T-helper 17 cell (primary cell): ENCODE measurements at regions not wholly inside any gene's neighbourhood (a gene's known extent, or its start where the extent isn't known, plus 50 kb on each side); places are given as distances from the start of the nearest gene placed in this dataset.

Experiments
- ATAC-seq: fragments of 150-1000 bp; cut with Tn5 transposase; 2 replicates; pipeline ENCODE4 v1.10.0; 2021; ENCODE audit warnings: mild to moderate bottlenecking, moderate library complexity
- DNase-seq, 3 donors: peaks; one replicate each; pipeline versions ENCODE4 v3.0.0 to v3.0.0-alpha.2; 2020 to 2021
- H3K9me3 ChIP-seq: one replicate; pipeline ENCODE4 v1.7.0; 2013; ENCODE audit warnings: low read length, mild to moderate bottlenecking; ENCODE audit not compliant: control insufficient read depth, poor library complexity, severe bottlenecking
- H3K27ac Mint-ChIP-seq: one replicate; pipeline ENCODE4 v1.8.0; 2022; ENCODE audit warnings: mild to moderate bottlenecking, moderate library complexity, mixed read lengths
- H3K27me3 Mint-ChIP-seq: one replicate; pipeline ENCODE4 v1.8.0; 2022; ENCODE audit warnings: mixed read lengths
- H3K36me3 Mint-ChIP-seq: one replicate; pipeline ENCODE4 v1.8.0; 2022; ENCODE audit warnings: low read depth, mixed read lengths
- H3K4me1 Mint-ChIP-seq: one replicate; pipeline ENCODE4 v1.8.0; 2022; ENCODE audit warnings: mild to moderate bottlenecking, mixed read lengths
- H3K4me3 Mint-ChIP-seq: one replicate; pipeline ENCODE4 v1.8.0; 2022; ENCODE audit warnings: mild to moderate bottlenecking, moderate library complexity, mixed read lengths

GRCh38 chr16:27720731-27721530 lies 171.0 kb downstream of the KATNIP start:
- peaks cover 15% of the 10 kb centered on the region for H3K36me3 Mint-ChIP-seq
- no peak for ATAC-seq
- DNase-seq, result no peak
- H3K27ac Mint-ChIP-seq, result peak overlapping the region; percentile 11
- peaks cover 6% of the 10 kb centered on the region for H3K4me1 Mint-ChIP-seq
- no peaks in the 10 kb centered on the region for H3K9me3 ChIP-seq
- no peaks in the 10 kb centered on the region for H3K27me3 Mint-ChIP-seq
- no peak overlapping the region for H3K4me3 Mint-ChIP-seq

GRCh38 chr16:27721531-27722181 lies 171.7 kb downstream of the KATNIP start:
- ATAC-seq (no peak), DNase-seq (no peak)
- H3K9me3 ChIP-seq, result no peaks in the 10 kb centered on the region
- Mint-ChIP-seq H3K27ac (no peak overlapping the region), H3K4me3 (peak overlapping the region; percentile 15), H3K4me1 (peaks cover 6% of the 10 kb centered on the region), H3K36me3 (peaks cover 18% of the 10 kb centered on the region), H3K27me3 (no peaks in the 10 kb centered on the region)

- H3K36me3 Mint-ChIP-seq, result peaks cover 19% of the 10 kb centered on the region
- peak overlapping the region; percentile 15 for H3K4me3 Mint-ChIP-seq
- no peaks in the 10 kb centered on the region for H3K27me3 Mint-ChIP-seq
- peak overlapping the region; percentile 51 for H3K27ac Mint-ChIP-seq
- H3K9me3 ChIP-seq, result no peaks in the 10 kb centered on the region
- peaks cover 6% of the 10 kb centered on the region for H3K4me1 Mint-ChIP-seq
- ATAC-seq (no peak), DNase-seq (no peak)
These were observed 172.3 kb downstream of the KATNIP start for GRCh38 chr16:27722207-27722606.

GRCh38 chr16:27722892-27723450 lies 173.0 kb downstream of the KATNIP start:
- ATAC-seq, result no peak
- peaks cover 4% of the 10 kb centered on the region for H3K4me1 Mint-ChIP-seq
- peak overlapping the region; percentile 51 for H3K27ac Mint-ChIP-seq
- no peak for DNase-seq
- no peaks in the 10 kb centered on the region for H3K27me3 Mint-ChIP-seq
- H3K9me3 ChIP-seq, result no peaks in the 10 kb centered on the region
- peaks cover 19% of the 10 kb centered on the region for H3K36me3 Mint-ChIP-seq
- no peak overlapping the region for H3K4me3 Mint-ChIP-seq

GRCh38 chr16:27723711-27724481 lies 174.0 kb downstream of the KATNIP start:
- H3K27me3 Mint-ChIP-seq, result no peaks in the 10 kb centered on the region
- DNase-seq, result no peak
- no peaks in the 10 kb centered on the region for H3K9me3 ChIP-seq
- H3K4me1 Mint-ChIP-seq, result peaks cover 4% of the 10 kb centered on the region
- H3K4me3 Mint-ChIP-seq, result no peak overlapping the region
- peak overlapping the region; percentile 39 for H3K27ac Mint-ChIP-seq
- no peak for ATAC-seq
- H3K36me3 Mint-ChIP-seq, result peaks cover 19% of the 10 kb centered on the region

- no peak overlapping the region for H3K4me3 Mint-ChIP-seq
- peak overlapping the region; percentile 39 for H3K27ac Mint-ChIP-seq
- peaks cover 6% of the 10 kb centered on the region for H3K4me1 Mint-ChIP-seq
- peaks cover 20% of the 10 kb centered on the region for H3K36me3 Mint-ChIP-seq
- DNase-seq, result no peak
- H3K9me3 ChIP-seq, result no peaks in the 10 kb centered on the region
- ATAC-seq, result no peak
- no peaks in the 10 kb centered on the region for H3K27me3 Mint-ChIP-seq
These were observed 174.7 kb downstream of the KATNIP start for GRCh38 chr16:27724482-27725235.

- ATAC-seq, result no peak
- no peak for DNase-seq
- no peaks in the 10 kb centered on the region for H3K9me3 ChIP-seq
- H3K36me3 Mint-ChIP-seq, result peaks cover 18% of the 10 kb centered on the region
- peak overlapping the region; percentile 39 for H3K27ac Mint-ChIP-seq
- H3K4me1 Mint-ChIP-seq, result peaks cover 8% of the 10 kb centered on the region
- H3K4me3 Mint-ChIP-seq, result no peak overlapping the region
- H3K27me3 Mint-ChIP-seq, result no peaks in the 10 kb centered on the region
These were observed 175.5 kb downstream of the KATNIP start for GRCh38 chr16:27725236-27726000.

- H3K27ac Mint-ChIP-seq, result no peak overlapping the region
- peaks cover 8% of the 10 kb centered on the region for H3K4me1 Mint-ChIP-seq
- no peak for ATAC-seq
- DNase-seq, result no peak
- no peaks in the 10 kb centered on the region for H3K27me3 Mint-ChIP-seq
- H3K9me3 ChIP-seq, result no peaks in the 10 kb centered on the region
- H3K4me3 Mint-ChIP-seq, result no peak overlapping the region
- H3K36me3 Mint-ChIP-seq, result peaks cover 16% of the 10 kb centered on the region
These were observed 176.8 kb downstream of the KATNIP start for GRCh38 chr16:27726621-27727261.

- Mint-ChIP-seq H3K27ac (no peak overlapping the region), H3K4me1 (peaks cover 8% of the 10 kb centered on the region), H3K36me3 (peaks cover 11% of the 10 kb centered on the region), H3K27me3 (no peaks in the 10 kb centered on the region), H3K4me3 (no peak overlapping the region)
- H3K9me3 ChIP-seq, result no peaks in the 10 kb centered on the region
- DNase-seq (no peak), ATAC-seq (no peak)
These were observed 178.0 kb downstream of the KATNIP start for GRCh38 chr16:27727941-27728340.

GRCh38 chr16:27728691-27729090 lies 178.7 kb downstream of the KATNIP start:
- peaks cover 12% of the 10 kb centered on the region for H3K36me3 Mint-ChIP-seq
- no peaks in the 10 kb centered on the region for H3K27me3 Mint-ChIP-seq
- ATAC-seq, result no peak

GRCh38 chr16:27729516-27730304 lies 179.8 kb downstream of the KATNIP start:
- H3K36me3 Mint-ChIP-seq, result peaks cover 12% of the 10 kb centered on the region
- H3K4me1 Mint-ChIP-seq, result peaks cover 5% of the 10 kb centered on the region
- ATAC-seq (no peak), DNase-seq (no peak)
- no peaks in the 10 kb centered on the region for H3K9me3 ChIP-seq
- H3K4me3 Mint-ChIP-seq, result no peak overlapping the region
- no peaks in the 10 kb centered on the region for H3K27me3 Mint-ChIP-seq
- peak overlapping the region; percentile 34 for H3K27ac Mint-ChIP-seq

More at GRCh38 chr16:27728691-27729090, 178.7 kb downstream of the KATNIP start:
- Mint-ChIP-seq H3K4me1 (peaks cover 8% of the 10 kb centered on the region), H3K4me3 (no peak overlapping the region), H3K27ac (no peak overlapping the region)
- no peaks in the 10 kb centered on the region for H3K9me3 ChIP-seq
- no peak for DNase-seq
